LHCN-M2 (cell line): ENCODE measurements at regions not wholly inside any gene's neighbourhood (a gene's known extent, or its start where the extent isn't known, plus 50 kb on each side); places are given as distances from the start of the nearest gene placed in this dataset.
A peak's percentile ranks its signal among the peaks of the same experiment; 100 is the strongest.

ENCODE experiments used
- DNase-seq: peaks from one replicate; pipeline ENCODE4 v3.0.0-alpha.2; 2012; ENCODE audit warnings: low read depth

DNA sequence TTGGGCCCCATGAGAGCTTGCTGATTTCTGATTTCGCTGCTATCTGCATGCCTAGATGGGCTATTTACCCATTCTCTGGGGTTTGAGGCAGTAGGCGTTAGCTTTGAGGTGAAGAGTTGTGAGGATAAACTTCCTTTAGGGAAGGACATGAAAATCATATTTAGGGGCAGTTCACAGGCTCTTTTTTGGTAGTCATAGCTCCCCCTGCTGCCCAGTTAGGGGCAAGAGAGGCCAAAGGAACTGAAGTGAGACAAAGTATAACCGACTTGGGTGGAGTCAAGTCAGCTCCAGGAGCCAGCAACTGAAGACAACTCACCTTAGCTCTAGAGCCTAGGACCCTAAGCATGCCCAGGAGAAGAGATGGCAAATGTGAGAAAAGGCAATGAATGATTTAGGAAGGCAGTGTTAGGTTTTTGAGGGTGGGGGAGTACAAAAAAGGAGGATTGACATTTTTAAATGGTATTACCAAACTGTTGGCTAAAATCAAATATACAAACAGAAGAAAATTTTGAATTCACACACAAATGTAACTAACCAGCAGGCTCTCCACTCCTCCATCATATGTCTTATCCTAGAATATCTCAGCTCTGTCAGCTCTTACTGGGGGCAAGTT is 625.2 kb downstream of the LMO4 start:
- peak; percentile 68 for DNase-seq

DNA sequence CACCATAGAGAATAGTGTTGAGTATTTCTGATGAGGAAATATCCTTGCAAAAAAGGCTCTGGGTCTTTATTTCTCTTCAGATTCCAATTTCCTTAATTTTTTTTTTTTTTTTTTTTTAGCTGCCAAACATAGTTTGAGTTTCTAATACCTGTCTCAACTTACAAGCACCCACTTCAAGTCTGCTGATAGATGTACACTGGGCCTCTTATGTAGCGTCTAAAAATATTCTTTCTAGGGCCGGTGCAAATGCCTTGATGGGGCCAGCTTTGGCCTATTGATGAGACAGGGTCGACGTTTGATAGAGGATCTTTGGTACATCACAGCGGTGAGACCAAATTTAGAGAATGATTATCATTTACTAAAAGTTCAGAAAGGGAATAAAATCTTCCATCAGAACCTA is 626.4 kb downstream of the LMO4 start:
- DNase-seq: no peak

DNA sequence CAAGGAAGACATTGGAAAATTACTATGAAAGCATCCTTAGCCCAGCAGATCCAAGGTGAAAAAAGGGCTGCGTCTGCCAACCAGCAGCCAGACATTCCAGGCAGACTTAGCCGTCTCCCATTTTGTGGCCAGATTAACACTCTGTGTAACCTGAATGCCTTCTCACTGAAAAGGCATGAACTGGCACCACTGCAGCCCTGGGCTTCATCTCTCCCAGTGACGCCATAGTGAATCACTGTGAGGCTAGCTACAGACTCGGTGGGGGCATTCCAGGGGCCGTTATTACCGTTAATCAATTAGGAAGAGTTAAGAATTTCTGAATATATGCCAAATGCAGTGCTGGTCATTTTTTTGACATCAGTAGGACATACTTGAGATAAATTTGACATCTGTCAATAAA is 627.4 kb downstream of the LMO4 start:
- DNase-seq: peak; percentile 90

DNA sequence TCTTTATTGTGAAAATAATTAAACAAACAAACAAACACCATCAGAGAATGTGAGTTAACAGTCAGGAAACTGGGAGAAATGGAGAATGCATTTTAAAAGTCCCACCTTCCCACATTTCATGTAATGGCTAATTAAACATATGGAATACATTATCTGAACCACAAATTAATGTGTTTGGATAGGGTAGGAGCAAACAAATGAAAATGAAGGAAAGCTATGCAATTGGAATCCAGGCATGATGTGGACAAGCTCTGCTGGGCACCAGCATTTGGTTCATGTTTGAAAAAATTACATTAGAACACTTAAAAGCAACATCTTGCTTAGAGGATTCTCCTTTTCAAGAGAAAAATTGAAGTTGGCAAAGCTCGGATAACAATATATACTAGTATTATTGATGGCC is 628.1 kb downstream of the LMO4 start:
- no peak for DNase-seq

DNA sequence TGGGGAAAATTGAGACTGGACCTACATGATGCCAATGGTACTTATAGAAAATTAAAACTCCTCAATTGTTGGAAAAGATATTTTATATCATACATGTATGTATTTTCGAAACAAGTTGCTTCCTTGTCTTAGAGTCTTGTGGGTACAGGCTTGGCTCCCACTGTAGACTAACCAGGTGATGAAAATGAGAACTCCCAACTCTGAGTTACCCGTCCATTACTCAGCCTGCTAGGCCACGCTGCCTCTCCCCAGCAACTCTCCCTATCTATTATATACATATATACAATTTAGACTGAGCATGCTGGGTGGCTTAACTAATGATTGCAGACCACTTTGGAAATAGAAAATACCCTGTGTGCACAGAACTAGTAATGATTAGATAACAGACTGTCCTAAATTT is 628.7 kb downstream of the LMO4 start:
- DNase-seq: no peak

DNA sequence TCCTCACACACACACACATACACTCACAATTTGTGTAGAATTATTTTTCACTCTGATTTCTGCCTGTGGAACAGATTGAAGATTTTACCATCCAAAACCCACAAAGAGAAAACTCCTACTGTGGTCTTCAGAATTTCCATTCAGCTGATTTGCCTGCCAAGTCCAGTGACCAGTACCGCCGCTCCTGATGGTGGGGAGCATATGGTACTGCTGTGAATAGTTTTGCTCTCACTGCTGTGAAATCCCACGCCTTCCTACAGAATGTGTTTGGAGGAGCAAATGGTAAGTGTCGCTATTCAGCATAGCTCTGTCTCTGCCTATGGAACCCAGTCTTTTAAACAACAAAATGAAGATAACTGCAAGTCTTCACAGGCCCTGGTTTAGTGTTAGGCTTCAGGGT is 629.5 kb downstream of the LMO4 start:
- no peak for DNase-seq

DNA sequence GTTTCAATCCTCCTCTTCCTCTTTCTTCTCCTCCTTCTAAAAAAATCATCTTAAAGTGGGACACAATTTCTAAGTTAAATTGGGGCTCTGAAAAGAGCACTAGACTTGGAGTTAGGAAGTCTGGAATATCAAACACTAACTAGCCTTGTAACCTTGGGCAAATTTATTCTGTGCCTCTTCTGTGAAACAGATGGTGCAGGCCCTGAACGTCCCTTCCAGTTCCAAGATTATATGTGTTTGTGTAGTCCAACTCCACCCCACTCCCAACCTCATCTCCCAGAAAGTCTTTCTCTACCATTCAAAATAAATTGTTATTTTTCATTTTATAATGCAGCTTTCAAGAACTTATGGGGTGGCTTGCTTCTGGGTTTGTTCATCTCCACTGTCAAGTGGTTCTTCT is 630.0 kb downstream of the LMO4 start:
- DNase-seq: no peak

DNA sequence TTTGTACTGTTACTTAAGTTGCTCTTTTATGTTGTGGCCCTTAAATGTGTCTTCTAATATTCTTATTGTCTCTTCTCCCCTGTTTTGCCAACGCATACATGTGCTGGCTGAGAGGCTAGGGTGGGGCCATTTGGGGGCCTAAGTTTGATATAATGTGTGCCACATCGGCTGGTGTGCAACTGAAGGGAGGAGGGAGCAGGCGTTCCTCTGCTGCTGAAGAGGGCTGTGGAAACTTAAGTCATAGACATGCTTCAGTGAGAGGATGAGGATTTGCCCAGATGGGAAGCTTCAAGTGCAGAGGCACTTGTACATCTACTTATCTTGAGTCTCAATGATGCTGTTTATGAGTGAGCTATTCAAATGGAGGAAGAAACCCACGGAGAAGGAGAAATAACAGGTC is 630.6 kb downstream of the LMO4 start:
- no peak for DNase-seq

DNA sequence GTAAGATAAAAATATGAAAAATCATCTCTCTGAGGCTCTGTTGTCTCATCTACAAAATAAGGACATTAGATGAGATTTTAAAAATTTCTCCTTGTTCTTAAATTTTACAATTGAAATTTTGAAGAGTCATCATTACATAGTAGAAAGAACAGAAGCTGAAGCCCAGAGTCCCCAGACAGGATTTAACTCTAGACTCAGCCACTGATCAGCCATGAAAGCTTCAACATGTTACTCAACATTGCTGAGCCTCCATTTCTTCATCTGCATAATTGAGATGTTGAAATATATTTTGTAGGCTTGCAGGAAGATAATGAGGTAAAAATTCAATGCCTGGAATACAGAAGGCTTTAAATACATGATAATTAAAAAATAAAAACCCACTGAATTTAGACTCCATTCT is 633.3 kb downstream of the LMO4 start:
- DNase-seq: no peak

DNA sequence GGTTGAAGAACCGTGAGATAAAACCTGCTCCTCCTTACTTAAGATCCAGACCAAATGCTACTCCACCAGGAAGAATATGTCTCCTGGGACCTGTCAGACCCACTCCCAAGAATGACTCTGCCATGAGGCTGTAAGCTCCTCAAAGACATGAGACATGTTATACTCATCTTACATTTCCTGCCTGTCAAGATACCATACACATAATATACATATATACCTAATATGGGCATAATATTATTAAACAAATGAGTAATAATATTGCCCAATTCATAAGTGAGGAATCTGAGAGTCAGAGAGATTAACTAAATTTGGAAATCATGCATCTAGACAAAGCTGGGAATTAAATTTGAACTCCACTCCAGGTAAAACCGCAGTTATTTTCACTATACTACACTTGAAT is 634.9 kb downstream of the LMO4 start:
- DNase-seq: no peak

DNA sequence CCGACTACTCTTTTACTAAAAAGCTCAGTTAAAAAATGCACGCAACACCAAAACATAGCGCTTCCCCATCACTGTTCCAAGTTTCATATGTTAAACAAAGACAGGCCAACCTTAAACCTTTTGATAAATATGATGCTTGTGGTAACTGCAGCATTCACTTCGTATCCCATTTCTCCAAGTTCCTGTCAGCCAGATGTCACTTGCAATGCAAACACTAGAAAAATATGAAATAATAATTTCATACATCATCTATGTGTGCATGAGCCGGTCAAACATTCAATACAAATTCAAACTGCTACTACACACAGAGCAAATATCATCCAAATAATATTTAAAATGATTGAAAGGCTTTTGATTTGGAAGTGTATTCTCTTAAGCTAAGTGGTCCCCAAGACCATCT is 636.5 kb downstream of the LMO4 start:
- DNase-seq: no peak

DNA sequence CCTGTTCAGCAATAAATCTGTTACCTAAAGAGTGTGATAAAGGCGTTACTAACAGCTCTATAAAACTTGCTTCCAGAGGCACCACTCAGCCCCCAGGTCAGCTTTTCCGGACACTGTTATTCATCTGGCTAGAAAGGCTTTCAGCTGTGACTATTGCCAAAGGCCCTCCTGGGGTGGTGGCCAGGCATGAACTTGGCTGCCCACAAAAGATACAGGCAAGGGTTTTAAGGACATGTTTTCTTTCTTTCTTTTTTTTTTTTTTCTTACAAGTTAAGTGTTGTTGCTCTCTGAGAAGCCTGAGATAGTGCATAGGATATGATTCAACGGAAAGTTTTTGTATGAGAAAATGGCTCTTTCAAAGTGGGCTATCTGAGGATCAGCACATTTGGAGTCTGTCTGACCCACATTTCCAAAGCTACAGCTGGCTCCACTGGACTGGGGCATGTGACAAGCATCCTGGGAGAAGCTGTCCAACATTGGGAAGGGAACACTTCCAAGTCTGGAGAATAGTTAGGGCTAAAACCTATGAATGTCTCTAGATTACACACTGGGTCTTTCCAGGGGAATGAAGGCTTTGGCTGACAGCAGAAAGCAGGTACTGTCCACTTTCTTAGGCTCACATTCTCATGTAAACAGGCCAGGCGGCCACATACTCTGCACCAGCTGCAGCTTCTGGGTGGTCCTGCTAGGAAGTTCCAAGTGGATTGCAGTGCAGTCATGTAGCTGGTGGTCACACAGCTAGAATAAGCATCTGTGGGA is 639.7 kb downstream of the LMO4 start:
- peak; percentile 25 for DNase-seq

DNA sequence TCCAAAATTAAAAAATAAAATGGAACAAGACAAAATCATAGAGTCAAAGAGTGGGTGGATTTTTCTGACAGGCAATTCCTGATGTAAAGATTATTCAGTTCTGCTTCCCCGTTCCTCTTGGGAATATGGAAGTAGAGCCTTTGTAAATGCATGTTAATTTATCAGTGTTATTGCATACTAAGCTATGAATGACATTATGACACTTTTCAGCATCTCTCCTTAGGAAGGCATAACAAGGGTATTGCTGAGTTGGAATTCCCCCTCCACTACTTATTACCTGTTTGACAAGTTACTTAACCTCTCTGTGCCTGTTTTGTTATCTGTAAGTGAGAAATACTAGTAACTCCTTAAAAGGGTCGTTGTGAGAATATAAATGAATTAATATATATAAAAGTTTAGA is 640.4 kb downstream of the LMO4 start:
- DNase-seq: no peak

DNA sequence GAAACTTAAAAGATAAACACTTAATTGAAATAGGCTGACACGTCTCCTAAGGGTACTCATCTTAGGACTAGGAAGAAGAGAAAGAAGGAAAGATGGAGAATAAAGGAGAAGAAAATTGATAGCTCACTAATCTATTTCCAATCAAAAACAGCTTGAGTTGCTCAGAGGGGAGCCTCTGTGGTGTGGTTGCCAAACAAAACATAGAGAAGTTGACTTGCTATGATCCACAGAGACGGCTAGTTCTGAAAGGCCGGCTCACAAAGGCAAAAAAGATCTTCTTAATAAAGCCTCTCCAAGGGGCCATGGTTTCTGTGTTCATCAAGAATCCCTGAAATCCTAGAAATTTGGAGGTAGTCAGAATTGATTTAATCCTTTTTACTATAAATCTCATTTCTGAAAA is 644.1 kb downstream of the LMO4 start:
- DNase-seq: no peak

DNA sequence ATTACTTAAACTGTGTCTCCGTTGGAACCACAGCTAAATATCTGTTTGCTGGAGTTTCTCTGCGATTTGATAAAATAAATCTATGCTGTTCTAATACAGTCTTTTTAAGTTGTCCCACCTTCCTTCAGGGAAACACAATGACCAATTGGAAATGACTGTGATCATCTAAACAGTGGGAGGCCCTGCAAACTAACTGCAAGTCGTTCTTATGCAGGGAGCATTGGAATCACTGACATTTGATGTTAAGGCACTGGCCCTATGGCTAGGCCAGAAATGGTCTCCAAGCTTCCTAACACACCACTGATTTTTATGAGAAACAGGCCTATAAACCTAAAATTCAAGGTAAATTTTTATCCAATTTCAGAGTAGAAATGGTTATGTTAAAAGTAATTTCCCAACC is 645.2 kb downstream of the LMO4 start:
- DNase-seq: no peak

DNA sequence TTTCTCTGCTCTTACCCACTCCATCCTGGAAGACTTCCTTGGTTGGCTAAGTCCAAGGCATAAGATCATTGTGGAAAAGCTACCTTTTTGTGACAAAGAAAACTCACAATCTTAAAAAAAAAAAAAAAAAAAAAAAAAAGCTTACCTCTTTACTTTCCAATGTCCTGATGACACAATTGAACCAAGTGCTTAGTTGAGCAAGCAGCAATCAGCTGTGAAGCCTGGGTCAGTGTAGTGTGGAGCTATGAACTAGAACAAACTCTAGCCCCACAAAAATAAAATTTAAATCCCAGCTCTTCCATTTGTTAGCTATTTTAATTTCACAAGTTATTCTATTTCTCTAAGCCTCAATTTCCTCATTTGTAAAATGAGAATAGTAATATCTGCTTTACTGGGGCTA is 647.6 kb downstream of the LMO4 start:
- DNase-seq: no peak

DNA sequence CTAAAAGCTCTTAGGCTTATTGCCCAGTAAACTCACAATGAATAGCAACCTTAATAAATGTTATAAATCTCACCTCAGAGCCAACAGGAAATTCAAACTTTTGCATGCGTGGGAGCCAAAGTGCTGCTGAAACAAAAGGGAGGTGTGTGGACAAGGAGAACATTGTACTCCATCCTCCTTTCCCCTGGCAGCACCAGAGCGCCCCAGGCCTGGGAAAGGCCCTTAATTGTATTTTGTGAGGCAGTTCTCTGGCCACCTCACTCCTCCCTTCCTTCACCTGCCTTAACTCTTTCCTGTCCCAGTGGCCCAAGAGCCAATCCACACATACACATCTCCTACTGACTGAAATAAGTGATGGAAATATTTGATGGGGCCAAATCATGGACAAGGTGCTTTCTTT is 648.5 kb downstream of the LMO4 start:
- no peak for DNase-seq

DNA sequence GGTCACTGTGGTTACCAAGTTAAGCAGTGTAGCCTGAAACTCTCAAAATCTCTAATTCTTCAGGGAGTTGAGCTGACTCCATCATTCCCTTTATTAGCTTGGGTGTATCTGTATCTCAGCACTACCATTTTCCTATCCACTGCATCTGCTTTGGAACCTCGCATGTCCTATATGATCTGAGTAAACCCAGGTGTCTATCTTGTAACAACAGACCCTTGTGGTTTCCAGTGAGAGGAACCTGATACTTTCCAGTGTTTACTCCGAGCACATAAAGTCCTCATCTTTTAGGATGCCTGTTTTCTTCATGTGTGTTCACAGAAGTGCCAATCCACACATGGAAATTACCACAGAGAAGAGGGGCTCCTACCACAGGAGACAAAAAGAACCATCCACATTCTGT is 650.4 kb downstream of the LMO4 start:
- no peak for DNase-seq

DNA sequence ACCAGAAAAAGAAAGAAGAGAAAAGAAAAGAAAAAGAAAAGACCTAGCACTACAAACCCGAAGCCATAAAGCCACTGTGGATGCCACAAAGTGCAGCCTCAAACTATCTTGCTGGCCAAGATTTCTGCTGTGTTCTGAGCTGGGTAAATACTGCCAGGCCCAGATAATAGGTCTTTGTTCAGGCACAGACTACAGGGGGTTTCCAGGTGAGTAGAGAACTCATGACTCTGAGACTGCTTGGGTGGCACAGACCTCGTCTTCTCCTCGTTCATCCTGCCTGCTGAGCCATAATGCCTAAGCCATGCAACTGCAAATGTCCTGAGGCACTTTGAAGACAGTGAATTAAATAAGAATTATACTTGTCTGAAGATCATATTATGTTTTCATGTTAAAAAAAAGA is 651.8 kb downstream of the LMO4 start:
- no peak for DNase-seq

DNA sequence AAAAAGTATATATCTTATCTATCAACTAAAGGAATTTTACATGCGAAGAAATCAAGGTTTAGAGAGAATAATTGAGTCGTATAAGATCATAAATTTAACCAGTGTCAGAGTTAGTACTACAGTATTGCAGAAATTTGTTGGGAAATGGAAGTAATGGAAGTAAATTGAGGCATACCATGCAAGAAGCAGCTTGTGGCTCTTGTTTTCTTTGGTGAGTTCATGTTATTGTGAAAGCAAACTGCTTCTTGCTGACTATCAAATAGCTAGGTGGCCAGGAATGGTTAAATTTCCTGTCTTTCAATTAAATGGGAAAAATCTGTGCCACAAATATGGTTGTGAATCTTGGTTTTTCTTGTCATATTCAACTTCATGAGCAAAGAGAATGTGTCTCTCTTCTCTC is 652.7 kb downstream of the LMO4 start:
- DNase-seq: no peak

DNA sequence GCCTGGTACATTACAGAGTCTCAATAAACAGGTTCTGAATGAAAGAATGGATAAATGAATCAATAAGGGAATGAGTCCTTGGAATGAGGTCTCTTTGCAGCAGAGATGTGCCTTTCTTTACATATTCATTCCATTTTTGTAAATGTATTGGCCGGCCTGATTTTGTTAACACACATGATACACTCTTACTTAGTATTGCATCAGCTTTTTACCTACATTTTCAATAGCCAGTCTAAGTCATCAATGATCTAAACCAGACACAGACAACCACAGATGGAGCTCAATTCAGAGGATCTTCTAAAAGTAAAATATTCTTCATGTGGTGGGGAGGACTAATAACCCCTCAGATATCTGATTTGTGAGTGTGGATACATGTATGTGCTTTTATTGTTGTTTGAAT is 653.1 kb downstream of the LMO4 start:
- DNase-seq: no peak

DNA sequence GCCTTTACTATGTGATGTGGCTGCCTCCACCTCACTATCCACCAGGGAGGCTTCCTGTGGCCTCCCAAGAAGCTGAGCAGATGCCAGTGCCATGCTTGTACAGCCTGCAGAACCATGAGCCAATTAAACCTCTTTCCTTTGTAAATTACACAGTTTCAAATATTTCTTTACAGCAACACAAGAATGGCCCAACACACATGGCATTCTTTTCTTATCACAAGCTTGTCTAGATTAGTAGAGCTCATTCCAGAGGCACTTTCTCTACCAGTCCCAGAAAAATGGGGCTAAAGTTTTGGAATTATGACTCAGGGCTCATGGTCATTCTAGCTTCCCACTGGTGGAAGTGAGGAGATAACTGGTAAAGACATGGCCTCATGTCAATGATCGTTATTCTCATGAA is 655.2 kb downstream of the LMO4 start:
- no peak for DNase-seq

DNA sequence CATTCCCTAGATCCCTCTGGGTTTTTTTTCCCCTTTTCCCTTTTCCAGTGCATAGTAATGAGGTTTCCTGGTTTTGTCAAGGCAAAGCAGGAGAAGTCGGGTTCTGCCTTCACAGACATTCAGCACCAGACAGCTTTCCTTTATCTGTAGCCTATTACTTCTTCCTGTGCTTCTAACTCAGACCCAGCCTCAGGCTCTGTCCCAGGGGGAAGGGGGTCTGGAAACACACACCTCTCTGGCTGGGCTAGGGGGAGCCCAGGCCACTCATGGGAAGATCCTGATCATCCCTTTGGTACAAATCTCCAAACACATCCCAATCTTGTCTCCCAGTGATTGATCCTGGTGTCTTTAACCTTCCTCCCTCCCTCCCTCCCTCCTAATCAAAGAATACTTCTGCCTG is 656.4 kb downstream of the LMO4 start:
- no peak for DNase-seq
